ENCODE measurements at regions not wholly inside any gene's neighbourhood (a gene's known extent, or its start where the extent isn't known, plus 50 kb on each side); places are given as distances from the start of the nearest gene placed in this dataset.

DNA sequence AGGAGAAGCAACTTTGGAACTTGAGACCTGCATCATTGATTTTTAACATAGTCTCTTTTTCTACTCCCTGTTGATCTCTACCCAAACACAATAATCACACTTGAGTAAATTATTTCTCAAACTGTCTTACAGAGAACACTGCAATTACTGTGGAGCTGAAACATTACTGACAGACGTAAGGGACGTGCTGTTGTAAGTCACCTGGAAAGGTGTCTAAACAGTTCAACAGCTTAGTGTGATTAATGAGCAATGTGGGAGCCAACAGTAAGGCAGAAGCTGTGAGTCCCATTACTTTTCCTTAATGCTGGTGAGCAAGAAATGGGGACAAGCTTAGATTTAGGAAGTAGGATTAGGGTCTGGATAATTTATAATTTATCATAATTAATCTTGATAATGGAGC is 265.7 kb downstream of the DLEU7 start:
- 60 to 61% methylated on average over 2 of the region's 2 CpGs for WGBS, 2 donors
- Histone ChIP-seq H3K27ac (no peak overlapping the region), H3K27me3 (no peaks in the 10 kb centered on the region), H3K36me3 (no peaks in the 10 kb centered on the region), H3K4me1 (peaks cover 11 to 17% (median 11%) of the 10 kb centered on the region in 3 donors), H3K9me3 (no peaks in the 10 kb centered on the region), H3K4me3 (no peak overlapping the region)
- intact Hi-C loops (cut with DNase I): no loop called here
- DNase-seq (no peak), ATAC-seq (no peak), FAIRE-seq (no peak)
- TF ChIP-seq, protein P1, sequence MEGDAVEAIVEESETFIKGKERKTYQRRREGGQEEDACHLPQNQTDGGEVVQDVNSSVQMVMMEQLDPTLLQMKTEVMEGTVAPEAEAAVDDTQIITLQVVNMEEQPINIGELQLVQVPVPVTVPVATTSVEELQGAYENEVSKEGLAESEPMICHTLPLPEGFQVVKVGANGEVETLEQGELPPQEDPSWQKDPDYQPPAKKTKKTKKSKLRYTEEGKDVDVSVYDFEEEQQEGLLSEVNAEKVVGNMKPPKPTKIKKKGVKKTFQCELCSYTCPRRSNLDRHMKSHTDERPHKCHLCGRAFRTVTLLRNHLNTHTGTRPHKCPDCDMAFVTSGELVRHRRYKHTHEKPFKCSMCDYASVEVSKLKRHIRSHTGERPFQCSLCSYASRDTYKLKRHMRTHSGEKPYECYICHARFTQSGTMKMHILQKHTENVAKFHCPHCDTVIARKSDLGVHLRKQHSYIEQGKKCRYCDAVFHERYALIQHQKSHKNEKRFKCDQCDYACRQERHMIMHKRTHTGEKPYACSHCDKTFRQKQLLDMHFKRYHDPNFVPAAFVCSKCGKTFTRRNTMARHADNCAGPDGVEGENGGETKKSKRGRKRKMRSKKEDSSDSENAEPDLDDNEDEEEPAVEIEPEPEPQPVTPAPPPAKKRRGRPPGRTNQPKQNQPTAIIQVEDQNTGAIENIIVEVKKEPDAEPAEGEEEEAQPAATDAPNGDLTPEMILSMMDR (IDR thresholded peaks at IDR 0.05): no peak

DNA sequence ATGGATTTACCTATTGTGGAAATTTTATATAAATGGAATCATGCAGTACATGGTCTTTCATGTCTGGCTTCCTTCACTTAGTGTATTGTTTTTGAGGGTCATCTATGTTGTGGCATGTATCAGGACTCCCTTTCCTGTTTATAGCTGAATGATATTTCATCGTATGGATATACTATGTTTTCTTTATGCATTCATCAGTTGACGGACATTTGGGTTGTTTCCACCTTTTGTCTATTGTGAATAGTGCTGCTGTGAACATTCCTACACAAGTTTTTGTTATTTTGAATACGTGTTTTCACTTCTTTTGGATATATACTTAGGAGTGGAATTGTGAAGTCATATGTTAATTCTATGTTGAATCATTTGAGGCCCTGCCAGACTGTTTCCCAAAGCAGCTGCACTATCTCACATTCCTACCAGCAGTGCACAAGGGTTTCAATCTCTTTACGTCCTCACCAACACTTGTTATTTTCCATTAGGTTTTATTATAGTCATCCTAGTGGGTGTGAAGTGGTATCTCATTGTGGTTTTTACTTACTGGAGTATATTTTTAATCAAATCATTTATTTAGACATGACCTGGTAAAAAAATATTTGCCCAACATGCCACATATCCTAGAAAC is 262.7 kb downstream of the DLEU7 start:
- Histone ChIP-seq H3K36me3 (no peaks in the 10 kb centered on the region), H3K9me3 (no peaks in the 10 kb centered on the region), H3K4me3 (no peak overlapping the region), H3K27ac (no peak overlapping the region), H3K4me1 (peaks cover 9 to 17% (median 11%) of the 10 kb centered on the region in 3 donors), H3K27me3 (no peaks in the 10 kb centered on the region)
- intact Hi-C loops (cut with DNase I): no loop called here
- TF ChIP-seq, protein P1 (IDR thresholded peaks at IDR 0.05): no peak
- DNase-seq: no peak
- ATAC-seq: no peak
- FAIRE-seq: no peak
- WGBS, 2 donors: 67 to 72% methylated on average over 4 of the region's 4 CpGs

- Histone ChIP-seq H3K4me3 (no peak overlapping the region), H3K4me1 (peaks cover 2 to 10% (median 2%) of the 10 kb centered on the region in 3 donors), H3K36me3 (no peaks in the 10 kb centered on the region), H3K9me3 (no peaks in the 10 kb centered on the region), H3K27ac (no peak overlapping the region), H3K27me3 (no peaks in the 10 kb centered on the region)
- intact Hi-C loops (cut with DNase I): no loop called here
- ATAC-seq (no peak), FAIRE-seq (no peak), DNase-seq (no peak)
- TF ChIP-seq, protein P1 (IDR thresholded peaks at IDR 0.05): no peak
- WGBS, 2 donors: 86 to 90% methylated on average over 1 of the region's 1 CpG
Observed at GRCh38 chr13:50581586-50582196, 261.8 kb downstream of the DLEU7 start.

DNA sequence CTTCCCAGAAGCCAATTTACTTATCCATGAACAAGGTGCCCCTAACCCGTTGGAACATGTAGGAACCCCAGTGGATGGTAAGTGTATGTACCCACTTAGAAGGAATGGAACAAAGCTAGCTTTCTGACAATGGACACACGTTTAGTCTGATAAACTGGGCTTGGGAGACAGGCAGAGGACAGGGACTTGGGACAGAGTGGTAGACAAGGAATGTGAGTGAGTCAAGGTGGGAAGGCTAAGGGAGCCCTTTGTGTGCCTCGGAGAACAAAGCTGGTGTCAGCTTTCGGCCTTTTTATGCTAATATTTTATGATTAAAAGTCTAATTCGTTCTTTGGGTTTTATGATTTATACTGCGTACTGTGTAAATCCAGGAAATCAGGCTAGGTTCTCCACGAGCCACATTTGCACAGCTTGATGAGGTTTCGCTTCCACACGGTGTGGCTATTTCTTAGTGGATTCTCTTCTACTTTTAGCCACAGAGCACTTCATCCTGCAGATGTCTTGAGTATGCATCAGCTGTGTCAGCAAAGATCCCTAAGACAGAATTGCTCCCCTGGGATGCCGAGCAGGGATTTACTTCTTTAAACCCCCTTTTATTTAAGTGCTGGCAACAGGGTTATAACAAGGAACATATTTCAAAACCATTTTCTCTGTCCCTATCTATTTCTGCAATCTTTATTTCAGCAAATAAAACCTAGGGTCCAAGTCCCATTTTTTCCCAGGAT is 258.5 kb downstream of the DLEU7 start:
- Histone ChIP-seq H3K27ac (no peak overlapping the region), H3K36me3 (no peaks in the 10 kb centered on the region), H3K27me3 (no peaks in the 10 kb centered on the region), H3K4me3 (no peak overlapping the region), H3K9me3 (no peaks in the 10 kb centered on the region), H3K4me1 (no peaks in the 10 kb centered on the region)
- TF ChIP-seq, protein P1 (IDR thresholded peaks at IDR 0.05): no peak
- 82 to 84% methylated on average over 10 of the region's 10 CpGs for WGBS, 2 donors
- FAIRE-seq (no peak), DNase-seq (no peak), ATAC-seq (no peak)
- intact Hi-C loops (cut with DNase I): no loop called here

Data from pancreas (tissue), 10 donors.